D721Med (cell line): ENCODE measurements at regions not wholly inside any gene's neighbourhood (a gene's known extent, or its start where the extent isn't known, plus 50 kb on each side); places are given as distances from the start of the nearest gene placed in this dataset.

ENCODE experiments used
- DNase-seq: peaks from one replicate; pipeline ENCODE4 v3.0.0; 2011; ENCODE audit warnings: low spot score; ENCODE audit not compliant: insufficient read length
- FAIRE-seq: peaks from 2 replicates; lab custom pipeline; 2011; peaks lifted over from hg19 to GRCh38; lab: Jason Lieb, UNC
- CTCF ChIP-seq: IDR thresholded peaks from 2 replicates; pipeline ENCODE4 v1.5.1; 2012; ENCODE audit warnings: mild to moderate bottlenecking, control low read depth; ENCODE audit not compliant: insufficient read depth; ENCODE audit errors: missing control alignments

- DNase-seq, result no peak
- no peak for TF ChIP-seq CTCF
- no peak for FAIRE-seq
Observed at GRCh38 chr1:207230441-207230840, 91.0 kb upstream of the CD55 start.

GRCh38 chr1:207234690-207235089, 86.8 kb upstream of the CD55 start:
- no peak for TF ChIP-seq CTCF
- FAIRE-seq (no peak), DNase-seq (no peak)

DNA sequence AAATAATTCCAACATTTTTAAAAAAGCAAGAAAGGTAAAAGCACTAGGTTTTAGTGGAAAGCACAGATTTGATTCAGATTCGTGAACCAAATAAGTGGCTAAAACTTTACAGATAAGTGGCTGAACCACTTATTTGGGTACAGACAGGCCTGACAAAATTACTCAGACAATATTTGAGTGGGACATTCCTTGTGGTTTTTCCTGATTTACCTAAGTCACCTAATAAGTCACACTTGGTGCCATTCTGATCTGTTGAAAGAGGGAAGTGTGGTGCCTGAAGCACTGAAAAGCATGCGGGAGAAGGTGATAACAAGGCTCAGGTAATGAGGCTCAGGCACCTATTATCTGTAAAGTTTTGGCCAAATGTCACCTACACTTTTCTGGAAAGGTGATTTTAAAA, 81.6 kb upstream of the CD55 start:
- DNase-seq (no peak), FAIRE-seq (no peak)
- TF ChIP-seq CTCF, result no peak

DNA sequence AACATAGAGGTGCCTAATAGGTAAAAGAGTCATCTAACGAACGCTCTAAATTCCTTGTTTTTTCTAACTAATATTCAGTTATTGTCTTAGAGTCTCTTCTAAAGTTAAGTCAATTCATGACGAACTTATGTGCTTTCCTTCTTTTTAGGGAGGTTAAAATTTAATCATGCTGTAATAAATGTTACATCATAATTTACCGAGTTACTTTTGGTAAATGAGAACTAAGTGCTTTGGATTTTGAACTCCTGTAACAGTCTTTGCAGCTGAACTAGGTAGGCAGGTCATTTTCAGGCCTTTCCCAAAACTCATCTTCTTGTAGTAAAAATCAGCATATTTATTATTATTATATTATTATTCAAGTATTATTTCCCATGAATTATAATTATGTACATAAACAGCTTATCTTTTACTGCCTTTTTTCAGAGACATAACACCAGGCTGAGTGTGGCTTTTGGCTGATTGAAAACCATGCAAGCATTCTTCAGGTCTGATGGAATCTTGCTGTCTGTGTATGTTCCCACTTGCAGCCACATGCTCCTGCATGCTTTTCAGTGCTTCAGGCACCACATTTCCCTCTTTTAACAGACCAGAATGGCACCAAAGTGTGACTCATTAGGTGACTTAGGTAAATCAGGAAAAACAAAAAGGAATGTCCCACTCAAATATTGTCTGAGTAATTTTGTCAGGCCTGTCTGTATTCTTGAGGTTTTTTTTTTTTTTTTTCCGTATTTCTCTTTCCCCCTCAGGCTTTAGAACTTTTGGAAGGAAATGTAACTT, 81.0 kb upstream of the CD55 start:
- TF ChIP-seq CTCF, result no peak
- DNase-seq (no peak), FAIRE-seq (no peak)

DNA sequence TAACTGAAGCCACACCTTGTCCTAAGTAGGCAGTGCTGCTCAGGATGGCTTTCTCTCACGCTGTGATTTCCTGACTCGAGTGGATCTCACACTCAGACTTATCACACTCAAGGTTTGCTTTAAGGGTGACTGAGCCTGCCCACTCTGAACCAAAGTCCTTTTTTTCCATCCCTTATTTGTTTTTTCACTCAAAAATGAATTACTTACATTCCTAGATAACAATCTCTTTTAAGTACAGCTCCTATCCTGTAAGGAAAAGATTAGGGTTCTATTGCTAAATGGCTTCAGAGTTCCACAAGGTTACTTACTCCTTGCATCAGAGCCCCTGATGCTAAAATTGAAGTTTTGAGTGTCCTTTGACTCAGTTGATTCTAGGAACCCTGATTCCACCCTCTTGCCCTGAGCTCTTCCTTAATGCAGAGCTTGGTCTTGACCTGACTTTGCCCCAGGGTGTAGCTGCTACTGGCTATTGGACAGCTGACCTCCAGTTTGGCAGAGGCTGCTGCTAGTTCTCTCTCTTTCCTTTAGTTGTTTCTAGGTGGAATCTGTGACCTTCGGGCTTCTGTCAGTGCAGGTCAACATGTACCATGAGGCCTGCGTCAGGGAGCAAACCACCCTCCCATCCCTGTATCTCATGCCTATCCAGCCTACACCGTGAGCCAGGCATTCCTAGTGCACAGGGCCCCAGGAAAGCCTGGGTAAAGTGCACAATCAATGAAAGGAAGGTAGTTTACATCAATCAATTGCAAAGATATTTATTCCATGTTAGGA, 80.1 kb upstream of the CD55 start:
- no peak for TF ChIP-seq CTCF
- no peak for DNase-seq
- no peak for FAIRE-seq

GRCh38 chr1:207243442-207244408, 77.8 kb upstream of the CD55 start:
- no peak for TF ChIP-seq CTCF
- DNase-seq (no peak), FAIRE-seq (no peak)
